GM18519 (cell line): ENCODE measurements at regions not wholly inside any gene's neighbourhood (a gene's known extent, or its start where the extent isn't known, plus 50 kb on each side); places are given as distances from the start of the nearest gene placed in this dataset.
"Not testable (repeated sequence)": the region's sequence is repeated elsewhere in the genome, so short reads cannot be mapped to it uniquely, and the experiment has no call there.

ENCODE experiments used
- ATAC-seq: cut with Tn5 transposase; IDR thresholded peaks from one replicate; pipeline ENCODE4 v1.9.1; 2021; ENCODE audit warnings: mild to moderate bottlenecking, moderate library complexity; ENCODE audit not compliant: unreplicated experiment, low FRiP score

DNA sequence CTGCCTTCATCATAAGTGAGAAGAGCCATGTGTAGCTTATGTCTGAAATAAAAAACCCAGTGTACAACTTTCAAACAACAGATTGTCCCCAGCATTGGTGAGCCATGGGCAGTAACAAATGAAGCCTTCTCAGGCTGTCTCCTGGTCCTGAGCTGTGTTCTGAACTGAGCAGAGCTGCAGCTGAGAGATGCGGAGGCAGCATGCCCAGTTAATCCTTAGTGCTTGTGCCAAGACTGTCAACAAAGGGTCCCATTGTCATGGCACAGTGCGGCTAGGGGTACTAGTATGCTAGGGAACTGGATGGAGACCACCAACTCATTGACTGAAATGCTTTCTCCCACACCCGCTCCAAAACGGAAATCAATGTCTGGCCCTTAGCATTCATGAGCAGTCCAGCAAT lies 154.3 kb downstream of the RMST start:
- ATAC-seq = no peak

DNA sequence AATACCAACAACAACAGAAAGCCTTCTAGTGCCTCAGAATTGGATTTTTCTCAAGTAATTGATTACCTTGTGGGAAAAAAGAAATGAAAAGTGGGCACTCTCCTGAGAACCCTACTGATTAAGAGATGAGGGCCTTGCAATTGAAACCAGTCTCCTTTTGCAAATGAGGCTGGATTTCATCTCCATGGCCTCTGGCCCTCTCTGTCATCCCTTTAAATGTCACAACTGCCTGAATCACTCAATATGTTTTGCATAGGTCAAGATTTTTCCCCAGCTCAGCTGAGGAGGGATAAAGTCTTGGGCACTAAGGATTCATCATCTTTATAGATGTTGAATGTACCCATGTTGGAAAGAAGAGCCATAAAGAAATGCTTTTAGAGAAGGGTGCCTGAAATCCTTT lies 166.4 kb downstream of the RMST start:
- no peak for ATAC-seq

DNA sequence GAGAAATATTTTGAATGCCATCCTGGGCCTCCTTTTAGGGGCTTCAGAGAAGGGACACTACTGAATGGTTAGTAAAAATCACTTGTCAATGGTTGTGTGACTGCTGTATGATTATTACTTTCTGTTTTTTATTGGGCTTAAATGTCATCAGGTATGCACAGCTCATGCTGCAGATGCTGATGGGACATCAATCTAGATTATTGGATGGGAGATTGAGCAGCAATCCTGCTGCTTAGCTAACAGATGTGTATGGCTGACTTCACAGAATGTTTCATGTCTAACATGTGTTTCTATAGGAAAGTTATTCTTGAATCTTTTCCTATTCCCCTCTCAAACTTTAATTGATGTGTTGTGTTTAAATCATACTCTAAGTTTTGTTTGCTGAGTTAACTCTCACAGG lies 166.8 kb downstream of the RMST start:
- no peak for ATAC-seq

DNA sequence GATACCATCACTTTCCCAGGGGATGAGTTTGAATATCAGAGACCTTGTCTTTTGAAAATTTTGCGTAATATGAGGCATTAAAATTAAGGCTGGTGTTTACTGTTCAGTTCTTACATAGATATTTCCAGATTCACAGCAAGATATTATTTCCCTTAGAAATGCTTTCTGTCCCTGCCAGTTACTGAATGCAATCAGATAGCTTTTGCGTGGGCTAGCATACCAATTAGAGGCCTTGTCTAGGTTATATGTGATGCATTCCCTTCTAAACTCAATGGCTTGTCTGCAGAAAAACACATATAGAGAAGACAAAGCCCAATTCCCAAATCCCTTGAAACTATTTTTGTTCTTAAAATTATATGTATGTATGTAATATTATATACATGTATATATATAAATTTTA lies 167.8 kb downstream of the RMST start:
- no peak for ATAC-seq

GRCh38 chr12:97630875-97631274 lies 168.3 kb downstream of the RMST start:
- no peak for ATAC-seq

DNA sequence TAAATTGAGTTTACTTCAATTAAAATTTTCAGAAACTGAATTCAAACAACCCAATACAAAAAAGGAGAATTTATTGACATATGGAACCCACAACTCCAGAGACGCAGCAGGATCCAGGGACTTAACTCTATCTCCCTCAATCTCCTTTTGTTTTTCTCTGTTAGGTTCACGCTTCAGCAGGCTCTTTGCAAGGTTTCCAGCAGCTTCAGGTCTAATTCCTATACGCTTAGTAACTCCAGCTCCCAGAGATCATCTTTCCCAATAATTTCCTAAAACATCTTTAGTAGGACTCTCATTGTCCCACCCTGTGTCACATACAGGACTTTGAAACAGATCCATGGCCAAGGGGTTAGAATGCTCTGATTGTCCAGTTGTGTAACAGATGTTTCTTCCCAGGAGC lies 175.2 kb downstream of the RMST start:
- ATAC-seq = no peak

DNA sequence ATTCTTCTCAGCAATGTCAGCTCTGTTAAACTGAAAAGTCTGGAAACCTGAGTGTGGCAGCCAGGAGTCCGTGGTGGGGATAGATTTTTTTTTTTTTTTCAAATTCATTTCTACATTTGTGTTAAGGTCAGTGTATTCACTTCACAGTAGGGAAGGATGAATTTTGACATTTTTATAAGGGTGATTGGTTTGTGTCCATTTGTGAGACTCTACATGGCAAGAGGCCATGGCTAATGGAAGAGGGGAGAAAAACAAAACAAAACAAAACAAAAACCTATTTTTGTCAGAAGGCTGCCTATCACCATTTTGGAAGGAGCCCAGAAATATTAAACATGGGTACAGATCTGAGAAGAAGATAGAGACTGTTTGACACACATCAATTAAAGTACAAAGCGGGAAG lies 176.1 kb downstream of the RMST start:
- no peak for ATAC-seq

DNA sequence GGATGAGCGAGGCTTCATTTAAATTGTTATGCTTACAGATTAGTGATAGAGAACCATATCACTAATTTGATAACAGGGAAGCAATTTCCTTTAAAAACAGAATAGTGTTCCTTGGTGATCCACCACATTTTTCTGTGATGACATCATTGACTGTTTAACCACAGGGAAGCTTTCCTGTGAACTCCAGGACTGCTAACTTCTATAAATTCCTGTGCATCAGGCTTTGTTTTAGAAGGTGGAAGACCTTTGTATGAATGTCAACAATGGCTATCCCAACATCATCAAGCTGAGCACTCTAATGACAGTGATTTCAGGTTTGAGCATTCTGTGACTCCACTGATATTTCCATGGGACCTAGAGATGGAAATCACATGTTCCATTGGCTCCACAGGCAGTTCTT lies 177.1 kb downstream of the RMST start:
- no peak for ATAC-seq

- ATAC-seq = no peak
These were observed 178.2 kb downstream of the RMST start for GRCh38 chr12:97640826-97641225.

- ATAC-seq = no peak
These were observed 180.3 kb downstream of the RMST start for GRCh38 chr12:97642911-97643310.

- ATAC-seq = no peak
These were observed 181.3 kb downstream of the RMST start for GRCh38 chr12:97643924-97644323.

- no peak for ATAC-seq
These were observed 183.1 kb downstream of the RMST start for GRCh38 chr12:97645726-97646125.

GRCh38 chr12:97647142-97647541 lies 184.5 kb downstream of the RMST start:
- no peak for ATAC-seq

DNA sequence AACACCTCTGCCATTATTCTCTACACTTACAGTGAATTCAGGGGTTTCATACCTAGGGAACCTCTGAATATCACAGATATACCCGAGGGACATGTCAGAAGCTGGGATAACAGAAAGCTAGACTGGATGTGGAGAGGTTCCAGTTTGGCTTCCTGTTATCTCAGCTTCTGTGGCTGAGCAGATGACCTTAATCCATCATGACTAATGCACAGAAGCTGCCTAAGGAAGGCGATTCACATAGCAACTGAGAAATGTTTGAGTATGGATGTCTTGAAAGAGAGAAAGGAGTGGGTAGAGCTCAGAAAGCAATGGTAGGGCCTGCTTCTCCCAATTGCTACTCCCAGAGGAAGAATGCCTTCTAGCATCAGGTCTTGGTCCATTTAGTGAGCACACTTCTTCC lies 187.6 kb downstream of the RMST start:
- ATAC-seq = no peak

- not testable (repeated sequence) for ATAC-seq
These were observed 193.9 kb downstream of the RMST start for GRCh38 chr12:97656548-97656947.

GRCh38 chr12:97659117-97659880 lies 196.7 kb downstream of the RMST start:
- no peak for ATAC-seq

- no peak for ATAC-seq
These were observed 203.7 kb downstream of the RMST start for GRCh38 chr12:97666263-97666662.

DNA sequence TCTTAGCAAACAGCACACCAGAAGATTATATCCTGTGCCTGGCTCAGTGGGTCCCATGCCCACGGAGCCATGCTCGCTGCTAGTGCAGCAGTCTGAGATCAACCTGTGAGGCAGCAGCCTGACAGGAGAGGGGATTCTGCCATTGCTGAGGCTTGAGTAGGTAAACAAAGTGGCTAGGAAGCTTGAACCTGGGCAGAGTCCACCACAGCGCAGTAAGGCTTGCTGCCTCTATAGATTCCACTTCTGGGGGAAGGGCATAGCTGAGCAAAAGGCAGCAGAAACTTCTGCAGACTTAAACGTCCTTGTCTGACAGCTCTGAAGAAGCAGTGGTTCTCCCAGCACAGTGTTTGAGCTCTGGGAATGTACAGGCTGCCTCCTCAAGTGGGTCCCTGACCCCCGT lies 210.3 kb downstream of the RMST start:
- no peak for ATAC-seq

GRCh38 chr12:97680751-97681150 lies 218.1 kb downstream of the RMST start:
- ATAC-seq = no peak

GRCh38 chr12:97681612-97682504 lies 219.3 kb downstream of the RMST start:
- peak; percentile 97 for ATAC-seq

DNA sequence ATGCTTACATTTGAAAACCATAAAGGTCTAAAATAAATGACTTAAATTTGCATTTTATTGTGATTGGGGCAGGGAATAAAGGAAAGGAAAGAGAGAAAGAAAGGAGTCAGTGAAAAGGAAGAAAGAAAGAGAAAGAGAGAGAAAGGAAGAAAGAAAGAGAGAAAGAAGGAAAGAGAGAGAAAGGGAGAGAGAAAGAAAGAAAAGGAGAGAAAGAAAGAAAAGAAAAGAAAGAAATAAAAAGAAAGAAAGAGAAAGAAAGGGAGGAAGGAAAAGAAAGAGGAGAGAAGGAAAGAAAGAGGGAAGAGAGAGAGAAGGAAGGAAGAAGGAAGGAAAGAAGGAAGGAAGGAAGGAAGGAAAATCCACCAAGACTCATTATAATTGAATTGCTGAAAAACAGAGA lies 222.8 kb downstream of the RMST start:
- no peak for ATAC-seq

DNA sequence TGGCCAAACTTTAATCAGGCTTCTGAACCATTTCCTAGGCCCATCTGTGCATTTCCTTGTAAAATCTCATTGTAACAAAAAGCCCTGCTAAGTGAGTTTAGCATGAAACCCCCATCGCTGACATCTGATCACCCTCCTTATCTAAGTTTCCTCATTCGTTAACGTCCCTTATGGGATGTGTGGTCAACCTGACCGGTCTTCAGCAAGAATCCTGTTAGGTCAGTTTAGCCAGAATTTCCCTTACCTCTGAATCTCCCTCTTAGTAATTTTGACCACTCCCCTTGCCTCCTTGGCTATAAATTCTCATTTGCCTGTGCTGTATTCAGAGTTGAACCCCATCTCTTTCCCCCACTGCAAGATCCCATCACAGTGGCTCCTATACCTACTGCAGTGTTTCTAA lies 239.3 kb downstream of the RMST start:
- no peak for ATAC-seq
